GM18520 (cell line): ENCODE measurements at regions not wholly inside any gene's neighbourhood (a gene's known extent, or its start where the extent isn't known, plus 50 kb on each side); places are given as distances from the start of the nearest gene placed in this dataset.

Experiments
- ATAC-seq: cut with Tn5 transposase; IDR thresholded peaks from one replicate; pipeline ENCODE4 v1.9.1; 2021; ENCODE audit not compliant: unreplicated experiment

- ATAC-seq: no peak
Observed at GRCh38 chr7:25545124-25546008, 317.1 kb upstream of the NPVF start.

- no peak for ATAC-seq
Observed at GRCh38 chr7:25546306-25546705, 318.0 kb upstream of the NPVF start.

GRCh38 chr7:25549271-25549921, 321.1 kb upstream of the NPVF start:
- no peak for ATAC-seq

GRCh38 chr7:25550149-25550548, 321.9 kb upstream of the NPVF start:
- ATAC-seq: no peak

- ATAC-seq: no peak
Observed at GRCh38 chr7:25552998-25553397, 324.7 kb upstream of the NPVF start.

- ATAC-seq: no peak
Observed at GRCh38 chr7:25553580-25554291, 325.4 kb upstream of the NPVF start.

GRCh38 chr7:25557379-25557917, 329.2 kb upstream of the NPVF start:
- ATAC-seq: no peak

- ATAC-seq: no peak
Observed at GRCh38 chr7:25557930-25558329, 329.6 kb upstream of the NPVF start.

- no peak for ATAC-seq
Observed at GRCh38 chr7:25558605-25559004, 330.3 kb upstream of the NPVF start.

- no peak for ATAC-seq
Observed at GRCh38 chr7:25559581-25560367, 331.5 kb upstream of the NPVF start.

- ATAC-seq: no peak
Observed at GRCh38 chr7:25562673-25563182, 334.4 kb upstream of the NPVF start.

- no peak for ATAC-seq
Observed at GRCh38 chr7:25565002-25565401, 336.7 kb upstream of the NPVF start.

- ATAC-seq: no peak
Observed at GRCh38 chr7:25565949-25566348, 337.7 kb upstream of the NPVF start.

GRCh38 chr7:25567430-25567829, 339.1 kb upstream of the NPVF start:
- no peak for ATAC-seq

- no peak for ATAC-seq
Observed at GRCh38 chr7:25569765-25570164, 341.5 kb upstream of the NPVF start.

- no peak for ATAC-seq
Observed at GRCh38 chr7:25572423-25572822, 344.1 kb upstream of the NPVF start.

GRCh38 chr7:25574828-25575227, 346.5 kb upstream of the NPVF start:
- ATAC-seq: no peak

GRCh38 chr7:25575634-25576033, 347.3 kb upstream of the NPVF start:
- ATAC-seq: no peak

GRCh38 chr7:25578991-25579777, 350.9 kb upstream of the NPVF start:
- ATAC-seq: no peak

- ATAC-seq: no peak
Observed at GRCh38 chr7:25579778-25580075, 351.4 kb upstream of the NPVF start.
